ENCODE measurements at regions not wholly inside any gene's neighbourhood (a gene's known extent, or its start where the extent isn't known, plus 50 kb on each side); places are given as distances from the start of the nearest gene placed in this dataset.

GRCh38 chr6:167652042-167652700, 174.5 kb upstream of the AFDN start:
- H3K4me1 ChIP-seq (ENCODE audit: control insufficient read depth, insufficient read depth, low read length, poor library complexity, severe bottlenecking), result peaks cover 14% of the 10 kb centered on the region
- WGBS, 2 experiments (ENCODE audit: insufficient coverage in 2 of 2), result 84 to 98% methylated on average over 13 to 21 of the region's 23 CpGs

GRCh38 chr6:167652701-167653095, 174.0 kb upstream of the AFDN start:
- Histone ChIP-seq H3K4me3 (ENCODE audit: extremely low read depth, insufficient read depth, low read length, poor library complexity, severe bottlenecking) (no peak overlapping the region), H3K27ac (ENCODE audit: low read depth, low read length, severe bottlenecking) (no peak overlapping the region), H3K9me3 (ENCODE audit: control insufficient read depth, low read length) (peaks cover 3% of the 10 kb centered on the region), H3K4me1 (ENCODE audit: control insufficient read depth, insufficient read depth, low read length, poor library complexity, severe bottlenecking) (peaks cover 10% of the 10 kb centered on the region), H3K36me3 (ENCODE audit: control insufficient read depth, insufficient read depth, low read length) (no peaks in the 10 kb centered on the region)
- WGBS, 2 experiments (ENCODE audit: insufficient coverage in 2 of 2), result 47 to 50% methylated on average over 10 to 11 of the region's 13 CpGs

More at GRCh38 chr6:167652042-167652700, 174.5 kb upstream of the AFDN start:
- Histone ChIP-seq H3K27ac (ENCODE audit: low read depth, low read length, severe bottlenecking) (no peak overlapping the region), H3K4me3 (ENCODE audit: extremely low read depth, insufficient read depth, low read length, poor library complexity, severe bottlenecking) (no peak overlapping the region), H3K9me3 (ENCODE audit: control insufficient read depth, low read length) (no peaks in the 10 kb centered on the region), H3K36me3 (ENCODE audit: control insufficient read depth, insufficient read depth, low read length) (no peaks in the 10 kb centered on the region)

DNA sequence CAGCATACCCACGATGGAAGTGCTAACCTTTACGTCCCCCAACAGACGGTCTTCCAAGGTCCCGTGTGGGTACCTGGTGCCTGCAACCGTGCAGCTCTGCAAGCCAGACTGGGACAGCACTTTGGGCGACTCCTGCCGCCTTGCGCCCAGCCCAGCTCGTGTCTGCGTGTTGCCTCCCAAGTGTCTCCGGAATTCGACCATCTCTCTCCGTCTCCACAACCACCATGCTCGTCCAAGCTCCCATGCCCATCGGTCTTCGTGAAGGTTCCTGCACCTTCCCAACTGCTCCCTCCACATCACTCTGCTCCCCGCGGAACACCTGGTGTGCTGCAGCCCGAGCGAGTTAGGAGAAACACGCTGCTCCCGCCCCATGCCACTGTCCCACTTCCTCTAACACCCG, 173.2 kb upstream of the AFDN start:
- peaks cover 9% of the 10 kb centered on the region for H3K9me3 ChIP-seq (ENCODE audit: control insufficient read depth, low read length)
- 93 to 94% methylated on average over 17 to 23 of the region's 23 CpGs for WGBS, 2 experiments (ENCODE audit: insufficient coverage in 2 of 2)
- H3K27ac ChIP-seq (ENCODE audit: low read depth, low read length, severe bottlenecking), result no peak overlapping the region

DNA sequence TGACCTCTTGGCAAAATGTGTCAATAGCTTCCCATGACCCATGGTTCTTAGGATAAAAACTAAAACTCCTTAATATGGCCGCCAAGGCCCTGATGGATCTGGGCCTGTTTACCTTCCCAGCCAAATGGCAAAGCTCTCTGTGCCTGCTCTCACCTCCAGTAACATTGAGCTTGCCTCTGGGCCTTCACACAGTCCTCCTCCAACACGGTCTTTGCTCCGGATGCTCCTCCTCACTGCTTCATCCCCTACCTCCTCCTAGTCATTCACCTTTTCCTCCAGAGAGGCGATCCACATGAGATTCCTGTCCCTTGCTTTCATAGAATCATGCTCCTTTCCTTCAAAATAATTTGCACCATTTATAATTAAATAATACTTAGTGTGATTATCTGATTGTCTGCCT, 172.3 kb upstream of the AFDN start:
- Histone ChIP-seq H3K4me3 (ENCODE audit: extremely low read depth, insufficient read depth, low read length, poor library complexity, severe bottlenecking) (no peak overlapping the region), H3K4me1 (ENCODE audit: control insufficient read depth, insufficient read depth, low read length, poor library complexity, severe bottlenecking) (peaks cover 5% of the 10 kb centered on the region)
- WGBS, 2 experiments (ENCODE audit: insufficient coverage in 2 of 2), result 98 to 100% methylated on average over 3 of the region's 4 CpGs

More for the DNA sequence above, 173.2 kb upstream of the AFDN start:
- Histone ChIP-seq H3K36me3 (ENCODE audit: control insufficient read depth, insufficient read depth, low read length) (no peaks in the 10 kb centered on the region), H3K4me3 (ENCODE audit: extremely low read depth, insufficient read depth, low read length, poor library complexity, severe bottlenecking) (no peak overlapping the region), H3K4me1 (ENCODE audit: control insufficient read depth, insufficient read depth, low read length, poor library complexity, severe bottlenecking) (peaks cover 5% of the 10 kb centered on the region)

DNA sequence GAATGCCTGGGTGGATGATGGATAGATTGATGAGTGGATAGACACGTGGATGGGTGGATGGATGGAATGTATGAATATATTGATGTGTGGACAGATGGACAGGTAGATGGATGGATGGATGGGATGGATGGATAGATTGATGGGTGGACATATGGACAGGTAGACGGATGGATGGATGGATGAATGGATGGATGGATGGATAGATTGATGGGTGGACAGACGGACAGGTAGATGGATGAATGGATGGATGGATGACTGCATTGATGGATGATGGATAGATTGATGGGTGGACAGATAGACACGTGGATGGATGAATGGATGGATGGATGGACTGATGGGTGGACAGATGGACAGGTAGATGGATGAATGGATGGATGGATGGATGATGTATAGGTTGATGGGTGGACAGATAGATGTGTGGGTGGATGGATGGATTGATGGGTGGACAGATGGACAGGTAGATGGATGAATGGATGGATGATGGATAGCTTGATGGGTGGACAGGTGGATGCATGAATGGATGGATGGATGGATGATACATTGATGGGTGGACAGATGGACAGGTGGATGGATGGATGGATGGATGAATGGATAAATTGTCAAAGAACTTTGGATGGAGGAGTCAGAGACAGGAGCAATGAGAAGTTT, 171.4 kb upstream of the AFDN start:
- Histone ChIP-seq H3K4me1 (ENCODE audit: control insufficient read depth, insufficient read depth, low read length, poor library complexity, severe bottlenecking) (peaks cover 6% of the 10 kb centered on the region), H3K4me3 (ENCODE audit: extremely low read depth, insufficient read depth, low read length, poor library complexity, severe bottlenecking) (no peak overlapping the region), H3K9me3 (ENCODE audit: control insufficient read depth, low read length) (peaks cover 9% of the 10 kb centered on the region), H3K27ac (ENCODE audit: low read depth, low read length, severe bottlenecking) (no peak overlapping the region), H3K36me3 (ENCODE audit: control insufficient read depth, insufficient read depth, low read length) (no peaks in the 10 kb centered on the region)
- WGBS, 2 experiments (ENCODE audit: insufficient coverage in 2 of 2), result 88 to 92% methylated on average over 4 of the region's 4 CpGs

More for the DNA sequence above, 172.3 kb upstream of the AFDN start:
- Histone ChIP-seq H3K36me3 (ENCODE audit: control insufficient read depth, insufficient read depth, low read length) (no peaks in the 10 kb centered on the region), H3K27ac (ENCODE audit: low read depth, low read length, severe bottlenecking) (no peak overlapping the region), H3K9me3 (ENCODE audit: control insufficient read depth, low read length) (peaks cover 9% of the 10 kb centered on the region)

DNA sequence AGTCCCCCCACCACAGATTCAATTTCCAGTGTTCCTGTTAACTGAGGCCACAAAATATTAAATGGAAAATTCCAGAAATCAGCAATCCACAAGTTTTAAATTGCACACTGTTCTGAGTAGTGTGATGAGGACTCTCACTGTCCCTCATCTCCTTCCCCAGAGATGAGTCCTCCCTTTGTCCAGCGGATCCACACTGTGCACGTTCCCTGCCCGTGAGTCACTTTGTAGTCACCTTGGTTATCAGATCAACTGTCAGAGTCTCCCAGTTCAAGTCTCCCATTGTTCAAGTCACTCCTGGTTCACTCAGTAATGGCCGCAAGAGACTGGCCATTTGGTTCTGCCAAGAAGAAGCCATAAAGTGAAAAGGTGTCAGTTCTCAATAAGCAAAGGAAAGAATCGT, 168.6 kb upstream of the AFDN start:
- Histone ChIP-seq H3K9me3 (ENCODE audit: control insufficient read depth, low read length) (peaks cover 9% of the 10 kb centered on the region), H3K4me3 (ENCODE audit: extremely low read depth, insufficient read depth, low read length, poor library complexity, severe bottlenecking) (no peak overlapping the region), H3K4me1 (ENCODE audit: control insufficient read depth, insufficient read depth, low read length, poor library complexity, severe bottlenecking) (peaks cover 18% of the 10 kb centered on the region), H3K36me3 (ENCODE audit: control insufficient read depth, insufficient read depth, low read length) (no peaks in the 10 kb centered on the region), H3K27ac (ENCODE audit: low read depth, low read length, severe bottlenecking) (no peak overlapping the region)
- WGBS, 2 experiments (ENCODE audit: insufficient coverage in 2 of 2), result 100% methylated on average over 4 of the region's 5 CpGs

DNA sequence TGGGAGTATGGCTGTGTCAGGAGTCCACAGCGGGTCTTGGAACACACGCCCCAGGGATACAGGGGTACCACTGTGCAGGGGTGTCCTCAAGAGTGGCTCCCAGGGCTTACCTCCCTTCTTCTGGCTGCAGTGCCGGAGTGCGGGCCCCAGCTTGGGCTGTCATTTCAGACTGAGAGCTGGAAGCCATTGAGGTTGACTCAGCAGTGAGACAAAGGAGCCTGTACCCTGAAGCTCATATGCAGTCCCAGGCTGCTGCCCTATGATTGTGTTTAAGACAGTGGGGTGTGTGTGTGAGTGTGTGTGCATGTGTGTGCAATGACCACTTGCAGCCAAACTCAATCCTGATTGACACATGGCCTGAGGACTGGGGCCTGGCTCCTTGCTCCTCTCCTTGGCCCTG, 167.7 kb upstream of the AFDN start:
- Histone ChIP-seq H3K4me1 (ENCODE audit: control insufficient read depth, insufficient read depth, low read length, poor library complexity, severe bottlenecking) (peaks cover 21% of the 10 kb centered on the region), H3K27ac (ENCODE audit: low read depth, low read length, severe bottlenecking) (no peak overlapping the region), H3K36me3 (ENCODE audit: control insufficient read depth, insufficient read depth, low read length) (no peaks in the 10 kb centered on the region), H3K4me3 (ENCODE audit: extremely low read depth, insufficient read depth, low read length, poor library complexity, severe bottlenecking) (no peak overlapping the region), H3K9me3 (ENCODE audit: control insufficient read depth, low read length) (peaks cover 9% of the 10 kb centered on the region)
- WGBS, 2 experiments (ENCODE audit: insufficient coverage in 2 of 2), result 93 to 100% methylated on average over 4 of the region's 4 CpGs

GRCh38 chr6:167660424-167660823, 166.3 kb upstream of the AFDN start:
- Histone ChIP-seq H3K4me1 (ENCODE audit: control insufficient read depth, insufficient read depth, low read length, poor library complexity, severe bottlenecking) (peaks cover 21% of the 10 kb centered on the region), H3K4me3 (ENCODE audit: extremely low read depth, insufficient read depth, low read length, poor library complexity, severe bottlenecking) (no peak overlapping the region), H3K9me3 (ENCODE audit: control insufficient read depth, low read length) (peaks cover 9% of the 10 kb centered on the region), H3K36me3 (ENCODE audit: control insufficient read depth, insufficient read depth, low read length) (no peaks in the 10 kb centered on the region), H3K27ac (ENCODE audit: low read depth, low read length, severe bottlenecking) (peak overlapping the region; percentile 30)
- 95 to 100% methylated on average over 2 of the region's 4 CpGs for WGBS, 2 experiments (ENCODE audit: insufficient coverage in 2 of 2)

DNA sequence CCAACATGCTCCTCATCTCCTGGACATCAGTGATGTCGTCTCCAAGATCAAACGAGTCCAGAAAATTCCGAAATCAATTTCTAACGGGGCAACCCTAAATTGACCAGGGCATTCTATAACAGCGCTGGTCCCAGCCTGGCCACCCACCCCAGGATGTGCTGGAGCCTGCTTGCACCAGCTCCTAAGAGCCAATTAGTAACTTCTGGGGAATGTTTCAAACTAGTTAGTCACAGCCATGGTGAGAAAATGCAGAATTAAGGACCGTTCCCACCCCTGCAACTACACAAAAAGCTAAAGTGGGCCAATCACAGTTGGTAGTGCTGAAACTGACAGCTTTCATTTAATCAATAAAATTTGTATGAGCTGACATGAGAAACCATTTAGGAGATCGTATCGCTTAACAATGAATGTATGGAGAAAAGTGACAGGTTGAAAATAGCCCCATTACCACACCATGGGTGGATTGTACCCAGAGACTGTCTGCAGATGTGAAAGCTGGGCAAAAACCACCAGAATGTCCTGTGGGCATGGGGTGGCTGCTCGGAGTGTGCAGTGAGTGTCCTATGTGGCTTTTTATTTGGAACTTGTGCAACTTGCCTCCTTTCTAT, 165.7 kb upstream of the AFDN start:
- Histone ChIP-seq H3K36me3 (ENCODE audit: control insufficient read depth, insufficient read depth, low read length) (no peaks in the 10 kb centered on the region), H3K4me3 (ENCODE audit: extremely low read depth, insufficient read depth, low read length, poor library complexity, severe bottlenecking) (no peak overlapping the region), H3K4me1 (ENCODE audit: control insufficient read depth, insufficient read depth, low read length, poor library complexity, severe bottlenecking) (peaks cover 21% of the 10 kb centered on the region), H3K9me3 (ENCODE audit: control insufficient read depth, low read length) (peaks cover 9% of the 10 kb centered on the region), H3K27ac (ENCODE audit: low read depth, low read length, severe bottlenecking) (peak overlapping the region; percentile 45)
- 70 to 80% methylated on average over 4 to 6 of the region's 9 CpGs for WGBS, 2 experiments (ENCODE audit: insufficient coverage in 2 of 2)

DNA sequence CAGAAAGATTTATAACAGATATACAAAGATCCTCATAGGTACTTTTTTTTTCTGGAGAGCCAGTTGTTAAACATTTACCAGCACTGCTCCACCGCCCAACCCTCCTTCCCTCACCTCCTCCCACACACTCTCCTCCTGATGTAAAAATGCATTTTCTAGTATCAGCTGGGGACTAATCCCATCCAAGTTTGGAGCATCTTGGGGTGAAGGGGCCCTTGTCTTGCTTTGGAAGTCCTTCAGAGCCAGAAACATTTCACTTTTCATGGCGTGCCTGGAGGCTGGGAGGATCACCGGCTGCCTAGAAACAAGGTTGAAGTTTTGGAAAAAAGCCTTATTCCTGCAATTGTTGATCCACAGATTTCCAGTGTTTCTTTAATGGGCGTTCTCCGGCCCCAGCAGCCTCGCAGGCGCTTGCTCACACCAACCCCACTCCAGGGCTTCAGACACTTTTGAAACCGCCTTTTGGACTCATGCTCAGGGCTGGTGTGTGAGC, 165.1 kb upstream of the AFDN start:
- Histone ChIP-seq H3K27ac (ENCODE audit: low read depth, low read length, severe bottlenecking) (no peak overlapping the region), H3K36me3 (ENCODE audit: control insufficient read depth, insufficient read depth, low read length) (no peaks in the 10 kb centered on the region), H3K9me3 (ENCODE audit: control insufficient read depth, low read length) (peaks cover 9% of the 10 kb centered on the region), H3K4me1 (ENCODE audit: control insufficient read depth, insufficient read depth, low read length, poor library complexity, severe bottlenecking) (peaks cover 21% of the 10 kb centered on the region), H3K4me3 (ENCODE audit: extremely low read depth, insufficient read depth, low read length, poor library complexity, severe bottlenecking) (no peak overlapping the region)
- 92 to 94% methylated on average over 4 to 5 of the region's 8 CpGs for WGBS, 2 experiments (ENCODE audit: insufficient coverage in 2 of 2)

Data from mesodermal cell (in vitro differentiated cells).